Panc1 (cell line): ENCODE measurements at regions not wholly inside any gene's neighbourhood (a gene's known extent, or its start where the extent isn't known, plus 50 kb on each side); places are given as distances from the start of the nearest gene placed in this dataset.

Source experiments
- CTCF ChIP-seq: fragments of 450-650 bp; IDR thresholded peaks from 2 replicates; pipeline ENCODE4 v1.5.1; 2017; ENCODE audit warnings: mild to moderate bottlenecking
- POLR2AphosphoS5 ChIP-seq: IDR thresholded peaks from 2 replicates; pipeline ENCODE4 v1.6.1; 2012; ENCODE audit warnings: mild to moderate bottlenecking, low read depth, low read length, moderate library complexity
- REST ChIP-seq, 2 experiments: IDR thresholded peaks; 2 replicates each; pipeline ENCODE4 v1.6.1; 2011 to 2012; ENCODE audit warnings: low read depth in 2 of 2, control low read depth in 1 of 2, low read length in 1 of 2, mild to moderate bottlenecking in 1 of 2, moderate library complexity in 1 of 2; ENCODE audit not compliant: insufficient read depth in 1 of 2
- SIN3A ChIP-seq: IDR thresholded peaks from 2 replicates; pipeline ENCODE4 v1.6.1; 2012; ENCODE audit warnings: low read depth, mild to moderate bottlenecking, low read length, moderate library complexity, borderline replicate concordance; ENCODE audit not compliant: insufficient read depth

DNA sequence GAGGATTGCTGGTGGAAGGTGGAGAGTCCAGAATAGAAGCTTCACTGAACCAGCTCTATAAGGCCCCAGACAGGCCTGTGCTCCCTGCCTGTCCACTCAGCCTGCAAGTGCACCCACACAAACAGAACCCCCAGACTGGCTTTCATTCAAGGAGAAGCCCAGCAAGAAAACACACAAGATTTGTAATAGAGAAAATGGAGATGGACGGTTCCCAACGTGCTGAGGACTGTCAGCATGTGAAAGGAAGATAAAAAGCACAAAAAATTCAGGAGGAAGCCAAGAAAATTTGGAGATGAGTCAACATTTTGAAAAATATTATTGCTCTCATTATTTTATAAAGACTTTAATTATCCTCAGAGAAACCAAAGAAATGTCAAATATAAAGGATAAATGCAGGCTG is 218.2 kb upstream of the SLC10A2 start:
- TF ChIP-seq CTCF = no peak
- no peak for TF ChIP-seq SIN3A
- TF ChIP-seq POLR2AphosphoS5 = no peak
- no peak for TF ChIP-seq REST (IDR thresholded peaks at IDR 0.05; ENCODE audit: insufficient read depth in 1 of 2, low read depth in 2 of 2, low read length in 1 of 2)
